A549 (cell line): ENCODE measurements at regions not wholly inside any gene's neighbourhood (a gene's known extent, or its start where the extent isn't known, plus 50 kb on each side); places are given as distances from the start of the nearest gene placed in this dataset.

Experiments
- ATAC-seq, 2 experiments: fragments of 200-7000 bp in 1 of 2; fragments of >200 bp in 1 of 2; cut with Nextera tagmentation in 1 of 2; cut with Tn5 transposase in 1 of 2; 3 replicates each; pipeline versions ENCODE4 v1.8.0 to v1.9.1; 2018 to 2020; ENCODE audit warnings: mild to moderate bottlenecking in 1 of 2, moderate library complexity in 1 of 2
- CTCF ChIA-PET: fragments of 300-600 bp; sonication (Branson Sonifier 250); formaldehyde crosslinking; extraction: SDS; loops from one replicate; lab custom pipeline; 2021; ENCODE audit warnings: antibody characterized with exemption, inconsistent platforms; lab: Yijun Ruan, JAX
- POLR2A ChIA-PET: fragments of 350-600 bp; formaldehyde crosslinking; extraction: SDS; loops from one replicate; lab custom pipeline; 2021; ENCODE audit warnings: antibody characterized with exemption, inconsistent platforms; lab: Yijun Ruan, JAX
- DNase-seq, 2 experiments: peaks; one replicate each; pipeline versions ENCODE4 v3.0.0 to v3.0.0-alpha.2; 2011 to 2016; ENCODE audit warnings: low read depth in 1 of 2, low spot score in 1 of 2
- FAIRE-seq: peaks from 2 replicates; lab custom pipeline; 2011; peaks lifted over from hg19 to GRCh38; lab: Jason Lieb, UNC
- H3K27ac ChIP-seq, 2 experiments: fragments of >200 bp; sonication (Bioruptor Twin); formaldehyde crosslinking; 3 replicates each; pipeline ENCODE4 v1.5.1; 2016 to 2017
- H3K4me1 ChIP-seq: fragments of >200 bp; sonication (Bioruptor Twin); formaldehyde crosslinking; 3 replicates; pipeline ENCODE4 v1.6.1; 2016
- H3K4me2 ChIP-seq: fragments of >200 bp; sonication (Bioruptor Twin); formaldehyde crosslinking; 3 replicates; pipeline ENCODE4 v1.6.1; 2016
- H3K4me3 ChIP-seq: fragments of >200 bp; sonication (Bioruptor Twin); formaldehyde crosslinking; 3 replicates; pipeline ENCODE4 v1.5.1; 2016
- H3K9me3 ChIP-seq: fragments of >200 bp; sonication (Bioruptor Twin); formaldehyde crosslinking; 3 replicates; pipeline ENCODE4 v1.6.1; 2016
- ATOH8 ChIP-seq: fragments of 250-450 bp; sonication (Bioruptor Pico); IDR thresholded peaks from 2 replicates; pipeline ENCODE4 v1.5.0; 2020; ENCODE audit warnings: low read depth, mild to moderate bottlenecking, moderate library complexity
- BCL3 ChIP-seq: fragments of >200 bp; sonication (Bioruptor Twin); formaldehyde crosslinking; IDR thresholded peaks from 3 replicates; pipeline ENCODE4 v1.6.1; 2016
- CHD4 ChIP-seq: fragments of 200-600 bp; sonication (generic); IDR thresholded peaks from 2 replicates; pipeline ENCODE4 v1.6.1; 2016; ENCODE audit warnings: antibody characterized with exemption, mild to moderate bottlenecking, borderline replicate concordance
- EHF ChIP-seq: fragments of 250-450 bp; sonication (Bioruptor Pico); IDR thresholded peaks from 2 replicates; pipeline ENCODE4 v1.5.0; 2020; ENCODE audit warnings: mild to moderate bottlenecking
- ELK1 ChIP-seq: fragments of 150-350 bp; IDR thresholded peaks from 2 replicates; pipeline ENCODE4 v1.6.1; 2014; ENCODE audit warnings: low read depth, mild to moderate bottlenecking, low read length
- EP300 ChIP-seq, 2 experiments: fragments of >200 bp; sonication (Bioruptor Twin); formaldehyde crosslinking; IDR thresholded peaks; 2 replicates in 1 of 2; 3 replicates in 1 of 2; pipeline ENCODE4 v1.6.1; 2016 to 2017
- FOSB ChIP-seq: fragments of 250-450 bp; sonication (Bioruptor Pico); IDR thresholded peaks from 2 replicates; pipeline ENCODE4 v1.5.0; 2020; ENCODE audit warnings: mild to moderate bottlenecking, moderate library complexity
- HDAC2 ChIP-seq: fragments of 200-600 bp; sonication (generic); IDR thresholded peaks from 2 replicates; pipeline ENCODE4 v1.6.1; 2016
- HES2 ChIP-seq: fragments of >200 bp; sonication (Bioruptor Twin); formaldehyde crosslinking; IDR thresholded peaks from 2 replicates; pipeline ENCODE4 v1.6.1; 2016
- HMGXB4 ChIP-seq: fragments of 250-450 bp; sonication (Bioruptor Pico); IDR thresholded peaks from 2 replicates; pipeline ENCODE4 v1.5.0; 2021; ENCODE audit warnings: mild to moderate bottlenecking, moderate library complexity, borderline replicate concordance
- MAFK ChIP-seq: fragments of 450-650 bp; IDR thresholded peaks from 2 replicates; pipeline ENCODE4 v1.6.1; 2014; ENCODE audit not compliant: partially characterized antibody
- MAX ChIP-seq: IDR thresholded peaks from 2 replicates; pipeline ENCODE4 v1.6.1; 2012
- MAZ ChIP-seq: fragments of 150-350 bp; IDR thresholded peaks from 2 replicates; pipeline ENCODE4 v1.6.1; 2014; ENCODE audit warnings: antibody characterized with exemption, low read depth, low read length, borderline replicate concordance
- PHF8 ChIP-seq: fragments of 200-600 bp; sonication (generic); IDR thresholded peaks from 2 replicates; pipeline ENCODE4 v1.6.1; 2016; ENCODE audit warnings: low read depth, mild to moderate bottlenecking, antibody characterized with exemption, moderate library complexity, borderline replicate concordance
- POLR2AphosphoS2 ChIP-seq: conservative IDR thresholded peaks from 2 replicates; pipeline ENCODE4 v1.6.1; 2012; ENCODE audit warnings: low read length, improper control_type of control experiment, inconsistent platforms
- RCOR1 ChIP-seq: fragments of 150-350 bp; IDR thresholded peaks from 2 replicates; pipeline ENCODE4 v1.6.1; 2014; ENCODE audit warnings: antibody characterized with exemption, low read length, low read depth
- RFX5 ChIP-seq: fragments of 450-650 bp; IDR thresholded peaks from 2 replicates; pipeline ENCODE4 v1.7.1; 2014; ENCODE audit warnings: antibody characterized with exemption, mild to moderate bottlenecking, moderate library complexity
- SMC3 ChIP-seq: fragments of >200 bp; sonication (Bioruptor Twin); formaldehyde crosslinking; IDR thresholded peaks from 3 replicates; pipeline ENCODE4 v1.6.1; 2018; ENCODE audit warnings: inconsistent platforms
- ZC3H11A ChIP-seq: fragments of 450-650 bp; IDR thresholded peaks from 2 replicates; pipeline ENCODE4 v1.6.1; 2014; ENCODE audit warnings: antibody characterized with exemption, mild to moderate bottlenecking
- ZFP36 ChIP-seq: fragments of 450-650 bp; IDR thresholded peaks from 2 replicates; pipeline ENCODE4 v1.6.1; 2014; ENCODE audit warnings: borderline replicate concordance; ENCODE audit not compliant: partially characterized antibody
- WGBS: methylation state at CpG from one replicate; pipeline ENCODE4 v1.1.6; 2017; ENCODE audit errors: missing lambda C conversion rate; 5-methylcytosine and 5-hydroxymethylcytosine counted together

- DNase-seq (no peak), ATAC-seq (no peak), FAIRE-seq (no peak)
- TF ChIP-seq FOSB: no peak
- no peak for TF ChIP-seq ELK1
- TF ChIP-seq MAFK: peak; percentile 67
- ChIA-PET POLR2A (no interaction called here), CTCF (no interaction called here)
- Histone ChIP-seq H3K4me1 (no peaks in the 10 kb centered on the region), H3K9me3 (no peaks in the 10 kb centered on the region), H3K4me3 (no peak overlapping the region), H3K27ac (no peak overlapping the region), H3K4me2 (no peak overlapping the region)
- 2% methylated on average over 2 of the region's 2 CpGs for WGBS
These were observed 333.3 kb upstream of the HTR2A start for GRCh38 chr13:47230155-47230554.

- TF ChIP-seq HMGXB4 (CRISPR knock-in tag) (no peak), MAZ (no peak), BCL3 (no peak), EHF (CRISPR knock-in tag) (no peak)
- TF ChIP-seq, all 56 proteins: peak for 0
- no peaks in the 10 kb centered on the region for H3K9me3 ChIP-seq
- H3K27ac ChIP-seq: no peak overlapping the region
- no peak for ATAC-seq
- FAIRE-seq: no peak
- CTCF ChIA-PET: no interaction called here
- H3K4me2 ChIP-seq: no peak overlapping the region
- POLR2A ChIA-PET: no interaction called here
- no peak for DNase-seq
- H3K4me3 ChIP-seq: no peak overlapping the region
- H3K4me1 ChIP-seq: no peaks in the 10 kb centered on the region
These were observed 329.7 kb upstream of the HTR2A start for GRCh38 chr13:47226516-47226915.

GRCh38 chr13:47220453-47221140, 323.7 kb upstream of the HTR2A start:
- ChIA-PET POLR2A (no interaction called here), CTCF (no interaction called here)
- FAIRE-seq (no peak), ATAC-seq (no peak), DNase-seq (no peak)
- H3K9me3 ChIP-seq: no peaks in the 10 kb centered on the region
- no peak overlapping the region for H3K4me2 ChIP-seq
- WGBS: 8% methylated on average over 3 of the region's 3 CpGs
- no peak overlapping the region for H3K27ac ChIP-seq
- no peak for TF ChIP-seq EP300 (IDR thresholded peaks at IDR 0.05)
- TF ChIP-seq PHF8: no peak
- TF ChIP-seq CHD4: no peak
- TF ChIP-seq ATOH8 (CRISPR knock-in tag): no peak
- no peak for TF ChIP-seq HES2
- TF ChIP-seq SMC3: no peak
- no peak for TF ChIP-seq ELK1
- TF ChIP-seq RFX5: no peak
- TF ChIP-seq ZC3H11A: no peak
- TF ChIP-seq FOSB: no peak
- no peak for TF ChIP-seq MAX
- no peak for TF ChIP-seq POLR2AphosphoS2
- TF ChIP-seq HDAC2: no peak
- no peak for TF ChIP-seq HMGXB4 (CRISPR knock-in tag)
- no peak for TF ChIP-seq ZFP36
- TF ChIP-seq RCOR1: no peak
- TF ChIP-seq, all 56 proteins: peak for 0
- H3K4me1 ChIP-seq: no peaks in the 10 kb centered on the region
- H3K4me3 ChIP-seq: no peak overlapping the region
